Stimulated activated naive CD8-positive, alpha-beta T cell treated with anti-CD3 and anti-CD28 coated beads, Interleukin-15, amount 100 ng/mL, for 72 hours (primary cell): ENCODE measurements at regions not wholly inside any gene's neighbourhood (a gene's known extent, or its start where the extent isn't known, plus 50 kb on each side); places are given as distances from the start of the nearest gene placed in this dataset.
A peak's percentile ranks its signal among the peaks of the same experiment; 100 is the strongest.

ENCODE experiments used
- ATAC-seq: fragments of 150-1000 bp; cut with Tn5 transposase; 2 replicates; pipeline ENCODE4 v1.10.0; 2021; ENCODE audit warnings: mild to moderate bottlenecking, moderate library complexity
- DNase-seq, 2 donors: peaks; one replicate each; pipeline ENCODE4 v3.0.0; 2021 to 2022
- H3K27ac Mint-ChIP-seq, 2 donors: one replicate each; pipeline ENCODE4 v1.8.0; 2022; ENCODE audit warnings: mild to moderate bottlenecking in 2 of 2, mixed read lengths in 2 of 2, moderate library complexity in 2 of 2
- H3K27me3 Mint-ChIP-seq: one replicate; pipeline ENCODE4 v1.8.0; 2022; ENCODE audit warnings: mixed read lengths
- H3K4me1 Mint-ChIP-seq: one replicate; pipeline ENCODE4 v1.8.0; 2022; ENCODE audit warnings: mild to moderate bottlenecking, mixed read lengths
- H3K4me3 Mint-ChIP-seq, 2 donors: one replicate each; pipeline ENCODE4 v1.8.0; 2022; ENCODE audit warnings: mild to moderate bottlenecking in 2 of 2, mixed read lengths in 2 of 2, moderate library complexity in 1 of 2
- H3K9me3 Mint-ChIP-seq, 2 donors: one replicate each; pipeline ENCODE4 v1.8.0; 2022; ENCODE audit warnings: mixed read lengths in 2 of 2

DNA sequence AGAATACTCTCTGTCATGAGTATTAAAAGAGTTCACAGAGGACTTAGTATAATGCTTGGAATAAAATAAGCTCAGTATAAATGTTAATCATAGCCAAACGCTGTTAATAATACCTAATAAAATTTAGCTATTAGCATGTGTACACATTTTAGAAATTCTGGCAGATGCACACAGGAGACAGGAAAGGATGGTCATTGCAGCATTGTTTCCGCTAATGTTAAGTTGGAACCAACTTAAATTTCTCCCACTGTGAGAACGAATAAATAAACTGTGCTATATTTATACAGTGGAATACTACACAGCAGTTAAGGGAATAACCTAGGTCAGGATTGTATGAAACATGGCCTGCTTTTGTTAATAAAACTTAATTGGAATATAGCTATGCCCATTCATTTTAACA, 370.4 kb upstream of the TGFBR2 start:
- Mint-ChIP-seq H3K27me3 (no peaks in the 10 kb centered on the region), H3K9me3 (peaks cover 0 to 18% of the 10 kb centered on the region in 2 donors), H3K27ac (no peak overlapping the region), H3K4me1 (no peaks in the 10 kb centered on the region), H3K4me3 (no peak overlapping the region)
- ATAC-seq (no peak), DNase-seq (no peak)

DNA sequence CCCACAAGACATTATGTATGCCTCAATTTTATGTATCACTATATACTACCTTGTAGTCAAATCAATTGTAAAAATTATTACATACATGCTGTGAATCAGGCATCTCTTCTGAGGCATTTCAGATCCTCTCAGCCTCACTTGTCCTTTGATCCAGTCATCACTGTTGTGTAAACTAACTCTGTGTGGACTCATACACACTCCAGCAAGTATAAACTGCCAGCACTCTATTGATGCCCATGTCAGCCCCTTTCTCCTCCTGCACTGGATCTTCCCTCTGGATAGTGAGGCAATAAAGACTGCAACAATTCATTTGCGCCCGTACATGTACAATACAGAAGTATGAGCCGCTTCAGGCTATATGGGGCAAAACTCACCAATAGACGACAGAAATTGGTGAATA, 364.7 kb upstream of the TGFBR2 start:
- Mint-ChIP-seq H3K4me3 (no peak overlapping the region), H3K27me3 (no peaks in the 10 kb centered on the region)
- no peak for ATAC-seq

DNA sequence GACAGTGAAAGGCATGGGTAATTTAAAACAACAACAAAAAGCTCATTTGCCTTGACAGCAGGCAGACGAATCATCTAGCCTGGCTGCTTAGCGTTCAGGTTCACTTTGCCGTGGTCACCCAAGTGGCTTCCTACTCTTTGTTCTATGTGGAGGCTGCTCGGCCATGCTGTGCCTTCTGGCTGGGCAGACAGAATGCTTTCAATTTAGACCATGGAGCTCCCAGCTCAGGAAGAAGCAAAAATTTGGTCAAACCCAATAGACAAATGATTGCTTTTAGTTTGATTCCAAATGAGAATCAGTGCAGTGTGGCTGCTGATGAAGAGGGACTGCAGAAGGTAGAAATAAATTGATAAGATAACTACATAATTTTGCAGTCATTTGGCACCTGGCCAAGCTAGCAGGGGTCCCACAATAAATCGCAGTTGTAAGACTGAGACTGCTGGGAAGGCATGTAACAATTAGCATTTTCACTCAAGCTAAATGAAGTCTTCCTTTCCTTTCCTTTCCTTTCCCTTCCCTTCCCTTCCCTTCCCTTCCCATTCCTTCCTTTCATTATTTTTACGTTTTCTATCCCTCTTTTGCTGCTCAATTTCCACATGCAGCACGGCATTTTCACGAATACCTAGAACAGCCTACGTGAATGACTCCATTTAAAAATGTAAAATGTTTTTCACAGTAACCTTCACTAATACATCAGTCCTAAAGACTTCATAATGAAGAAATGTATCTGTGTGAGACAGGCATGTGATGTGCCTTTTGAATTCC, 360.4 kb upstream of the TGFBR2 start:
- DNase-seq (no peak), ATAC-seq (no peak)
- Mint-ChIP-seq H3K4me3 (no peak overlapping the region), H3K27ac (no peak overlapping the region), H3K27me3 (no peaks in the 10 kb centered on the region), H3K4me1 (peaks cover 8% of the 10 kb centered on the region), H3K9me3 (no peaks in the 10 kb centered on the region)

More for the DNA sequence above, 364.7 kb upstream of the TGFBR2 start:
- DNase-seq = no peak
- Mint-ChIP-seq H3K9me3 (peaks cover 0 to 18% of the 10 kb centered on the region in 2 donors), H3K27ac (peak overlapping the region in 1 of 2 donors; percentile 31), H3K4me1 (no peaks in the 10 kb centered on the region)

DNA sequence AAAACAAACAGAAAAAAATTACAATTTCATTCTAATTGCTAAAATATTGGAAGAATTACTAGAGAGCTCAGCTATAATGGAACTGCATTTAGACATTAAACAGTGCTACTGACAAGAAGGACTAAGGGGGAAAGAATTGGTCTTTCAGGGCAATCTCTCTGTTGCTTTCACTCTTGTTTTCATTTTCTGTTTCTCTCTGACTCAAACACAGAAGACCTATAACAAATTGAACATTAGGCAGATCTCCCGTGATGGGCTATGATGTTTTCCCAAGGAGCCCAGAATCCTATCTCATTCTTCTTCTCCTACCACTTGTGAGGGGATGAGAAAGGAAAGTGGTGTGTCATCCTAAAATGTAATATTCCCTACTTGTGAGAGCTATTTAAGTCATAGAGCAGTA, 358.0 kb upstream of the TGFBR2 start:
- Mint-ChIP-seq H3K27me3 (no peaks in the 10 kb centered on the region), H3K9me3 (peaks cover 0 to 6% of the 10 kb centered on the region in 2 donors), H3K27ac (peak overlapping the region in 1 of 2 donors; percentile 2), H3K4me3 (peak overlapping the region in 1 of 2 donors; percentile 4), H3K4me1 (peaks cover 8% of the 10 kb centered on the region)
- ATAC-seq (peak; percentile 78), DNase-seq (no peak)

DNA sequence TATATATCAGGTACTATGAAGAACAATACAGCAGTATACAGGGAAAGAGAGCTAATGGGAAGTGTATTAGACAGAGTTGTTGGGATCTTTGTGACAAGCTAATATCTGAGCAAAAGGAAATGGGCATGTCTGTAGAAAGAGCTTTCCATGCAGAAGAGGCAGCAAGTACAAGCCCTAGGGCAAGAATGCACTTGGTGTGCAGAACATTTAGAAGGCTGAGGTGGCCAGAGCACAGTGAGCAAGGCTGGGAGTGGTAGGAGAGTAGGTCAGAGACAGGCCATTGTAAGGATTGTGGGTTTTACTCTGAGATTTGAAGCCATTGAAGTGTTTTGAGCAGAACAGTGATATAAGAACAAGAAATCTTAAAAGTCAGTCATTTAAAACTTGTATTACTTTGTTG, 353.9 kb upstream of the TGFBR2 start:
- Mint-ChIP-seq H3K9me3 (peaks cover 0 to 15% of the 10 kb centered on the region in 2 donors), H3K27me3 (no peaks in the 10 kb centered on the region)
- ATAC-seq = no peak

DNA sequence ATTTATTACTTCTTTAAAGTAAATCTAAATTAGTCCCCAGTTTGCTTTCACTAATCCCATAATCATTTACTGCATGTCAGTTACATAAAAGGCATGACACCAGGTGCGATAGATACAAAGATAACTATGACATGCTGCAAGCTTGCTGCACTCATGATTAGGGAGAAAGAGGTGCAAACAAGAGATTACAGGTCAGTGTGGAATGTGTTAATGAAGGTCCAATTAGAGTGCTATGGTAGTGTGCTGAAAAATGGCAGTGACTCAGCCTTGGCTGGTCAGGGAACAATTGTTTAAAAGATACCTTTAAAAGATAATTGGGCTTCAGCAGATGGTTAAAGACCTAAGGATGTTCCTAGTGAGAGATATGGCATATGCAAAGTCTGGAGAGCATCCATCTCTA, 352.6 kb upstream of the TGFBR2 start:
- ATAC-seq (no peak), DNase-seq (no peak)
- Mint-ChIP-seq H3K27ac (no peak overlapping the region), H3K9me3 (peaks cover 0 to 15% of the 10 kb centered on the region in 2 donors), H3K4me1 (no peaks in the 10 kb centered on the region), H3K27me3 (no peaks in the 10 kb centered on the region), H3K4me3 (no peak overlapping the region)

More for the DNA sequence above, 353.9 kb upstream of the TGFBR2 start:
- H3K27ac Mint-ChIP-seq = peak overlapping the region in 1 of 2 donors; percentile 14
- peaks cover 8% of the 10 kb centered on the region for H3K4me1 Mint-ChIP-seq
- no peak overlapping the region for H3K4me3 Mint-ChIP-seq
- no peak for DNase-seq

DNA sequence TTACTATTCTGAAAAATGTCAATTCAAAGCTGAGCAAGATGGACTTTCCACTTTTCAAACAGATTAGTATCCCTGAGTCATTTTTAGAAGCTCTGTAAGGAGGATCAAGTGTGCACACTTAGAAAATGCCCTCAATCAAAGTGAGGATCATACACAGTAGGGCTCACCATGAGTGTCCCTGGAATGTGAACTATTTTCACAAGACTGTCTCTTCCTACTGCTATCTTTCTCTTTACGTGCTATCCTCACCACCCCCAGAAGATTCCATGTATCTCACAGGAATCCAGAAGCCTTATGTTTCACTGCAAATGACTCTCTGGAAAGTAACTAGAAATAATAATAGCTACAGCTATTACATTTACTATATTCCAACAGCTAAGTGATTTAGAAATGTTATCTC, 349.9 kb upstream of the TGFBR2 start:
- no peaks in the 10 kb centered on the region for H3K4me1 Mint-ChIP-seq
- no peaks in the 10 kb centered on the region for H3K27me3 Mint-ChIP-seq
- H3K27ac Mint-ChIP-seq = no peak overlapping the region
- no peak for ATAC-seq
- peaks cover 0 to 15% of the 10 kb centered on the region in 2 donors for H3K9me3 Mint-ChIP-seq
- H3K4me3 Mint-ChIP-seq = no peak overlapping the region
- no peak for DNase-seq

DNA sequence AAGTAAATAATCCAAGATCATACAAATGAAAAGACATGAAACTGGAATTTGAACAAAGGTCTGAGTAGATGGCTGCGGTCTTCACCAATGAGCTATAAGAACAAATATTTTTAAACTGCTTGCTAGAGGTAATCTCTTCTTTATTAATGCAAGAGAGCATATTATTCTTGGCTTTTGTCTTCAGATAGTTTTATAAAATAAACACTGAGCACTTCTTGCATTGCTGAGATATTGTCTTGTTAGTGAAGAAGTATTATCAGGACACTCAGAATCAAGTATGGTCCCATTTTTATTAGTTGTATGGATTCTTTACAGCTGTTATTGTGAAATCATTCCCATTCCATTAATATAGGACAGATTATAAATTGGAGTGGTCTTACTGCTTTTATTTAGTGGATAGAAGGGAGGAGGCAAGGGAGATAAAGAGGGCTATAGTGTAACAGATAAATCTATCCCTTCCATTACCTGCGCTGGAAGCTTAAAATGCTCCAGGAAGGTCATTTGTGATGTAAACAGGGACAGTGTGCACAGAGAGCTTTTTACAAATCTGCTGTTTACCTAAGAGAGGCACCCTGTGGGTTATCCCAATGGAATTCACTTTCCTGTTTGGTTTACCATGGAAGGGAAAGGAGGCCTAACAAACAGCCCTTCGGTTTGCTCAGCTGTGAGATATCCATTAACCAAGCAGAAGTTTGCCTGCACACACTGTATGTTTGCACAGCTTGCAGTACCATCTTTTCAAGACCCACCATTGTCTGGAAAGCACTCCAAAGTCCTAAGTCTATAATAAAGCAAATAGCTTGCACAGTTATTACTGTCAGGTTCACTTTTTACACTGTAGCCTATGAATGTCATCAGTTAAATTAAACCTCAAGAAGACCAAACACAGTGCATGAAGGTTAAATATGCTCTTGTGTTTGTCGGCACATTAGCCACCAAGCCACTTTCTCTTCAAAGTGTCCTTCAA, 347.7 kb upstream of the TGFBR2 start:
- Mint-ChIP-seq H3K27ac (no peak overlapping the region), H3K9me3 (peaks cover 1 to 10% of the 10 kb centered on the region in 2 donors), H3K4me3 (no peak overlapping the region), H3K4me1 (peaks cover 14% of the 10 kb centered on the region), H3K27me3 (no peaks in the 10 kb centered on the region)
- DNase-seq (no peak), ATAC-seq (no peak)

DNA sequence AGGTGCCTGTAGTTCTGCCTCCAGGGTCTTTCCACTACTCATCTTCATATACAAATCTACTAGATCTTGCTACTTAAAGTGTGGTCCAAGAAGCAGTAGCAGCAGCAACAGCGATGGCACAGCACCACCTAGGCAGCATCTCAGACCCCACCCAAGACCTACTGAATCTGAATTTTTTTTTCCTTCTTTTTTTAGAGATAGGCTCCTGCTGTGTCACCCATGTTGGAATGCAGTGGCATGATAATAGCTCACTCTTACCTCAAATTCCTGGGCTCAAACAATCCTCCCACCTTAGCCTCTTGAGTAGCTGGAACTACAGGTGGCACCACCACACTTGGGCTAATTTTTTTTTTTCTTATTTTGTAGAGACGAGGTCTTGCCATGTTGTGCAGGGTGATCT, 346.7 kb upstream of the TGFBR2 start:
- ATAC-seq (no peak), DNase-seq (no peak)
- Mint-ChIP-seq H3K4me1 (peaks cover 22% of the 10 kb centered on the region), H3K27me3 (no peaks in the 10 kb centered on the region), H3K9me3 (peaks cover 11 to 15% of the 10 kb centered on the region in 2 donors), H3K27ac (no peak overlapping the region), H3K4me3 (no peak overlapping the region)

DNA sequence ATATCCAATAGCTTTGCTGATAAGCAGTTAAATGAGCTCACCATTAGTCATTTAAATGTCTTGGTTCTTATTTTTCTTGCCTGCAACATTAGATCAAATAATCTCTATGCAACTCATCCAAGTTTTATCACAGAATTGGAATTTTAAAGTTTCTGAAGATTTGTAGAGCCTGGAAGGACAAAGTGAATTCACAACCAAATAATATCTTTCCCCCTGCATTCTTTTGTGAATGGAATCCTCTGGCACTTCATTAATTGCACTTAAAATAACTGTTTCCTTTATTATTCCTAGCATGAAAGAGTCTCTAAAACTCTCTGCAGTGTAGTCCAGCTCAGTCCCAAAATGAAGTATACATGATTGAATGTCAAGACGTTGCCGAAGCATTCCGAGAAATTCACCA, 345.6 kb upstream of the TGFBR2 start:
- H3K27ac Mint-ChIP-seq = no peak overlapping the region
- no peaks in the 10 kb centered on the region for H3K27me3 Mint-ChIP-seq
- ATAC-seq (no peak), DNase-seq (no peak)
- H3K4me3 Mint-ChIP-seq = no peak overlapping the region
- peaks cover 22% of the 10 kb centered on the region for H3K4me1 Mint-ChIP-seq
- peaks cover 15 to 22% of the 10 kb centered on the region in 2 donors for H3K9me3 Mint-ChIP-seq

DNA sequence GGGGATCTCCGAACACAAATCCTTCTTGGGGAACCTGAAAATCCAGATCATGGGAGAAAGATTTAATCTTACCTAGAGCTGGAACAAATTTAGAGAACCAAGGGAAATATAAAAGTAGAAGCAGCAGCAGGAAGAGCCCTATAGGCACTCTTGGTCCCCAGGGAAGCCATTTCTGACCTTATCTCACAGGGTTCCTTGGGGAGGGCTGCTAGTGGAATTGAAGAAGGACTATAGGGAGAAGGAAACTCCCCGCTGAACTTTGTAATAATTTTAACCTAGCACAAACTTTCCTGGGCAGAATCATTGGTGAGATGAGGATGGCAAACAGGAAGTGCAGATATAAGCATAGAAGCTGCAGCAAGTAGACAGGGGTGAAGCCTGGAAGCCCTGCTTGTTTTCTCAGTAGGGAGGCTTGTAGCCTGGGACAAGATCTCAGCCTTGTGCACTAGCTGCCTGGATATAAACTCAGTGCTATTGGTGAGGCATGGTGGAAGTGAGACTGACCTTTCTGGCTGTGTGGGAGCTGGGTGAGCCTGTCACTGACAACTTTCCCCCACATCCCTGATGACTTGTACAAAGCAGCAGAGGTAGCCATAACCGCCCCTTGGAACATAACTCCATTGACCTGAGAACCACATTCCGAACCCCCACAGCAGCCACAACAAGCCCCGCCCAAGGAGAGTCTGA, 343.0 kb upstream of the TGFBR2 start:
- Mint-ChIP-seq H3K27ac (peak overlapping the region; percentile 71 to 90), H3K4me1 (peaks cover 22% of the 10 kb centered on the region), H3K9me3 (peaks cover 15 to 24% of the 10 kb centered on the region in 2 donors), H3K4me3 (peak overlapping the region in 1 of 2 donors; percentile 14), H3K27me3 (no peaks in the 10 kb centered on the region)
- ATAC-seq = peak; percentile 35
- no peak for DNase-seq

DNA sequence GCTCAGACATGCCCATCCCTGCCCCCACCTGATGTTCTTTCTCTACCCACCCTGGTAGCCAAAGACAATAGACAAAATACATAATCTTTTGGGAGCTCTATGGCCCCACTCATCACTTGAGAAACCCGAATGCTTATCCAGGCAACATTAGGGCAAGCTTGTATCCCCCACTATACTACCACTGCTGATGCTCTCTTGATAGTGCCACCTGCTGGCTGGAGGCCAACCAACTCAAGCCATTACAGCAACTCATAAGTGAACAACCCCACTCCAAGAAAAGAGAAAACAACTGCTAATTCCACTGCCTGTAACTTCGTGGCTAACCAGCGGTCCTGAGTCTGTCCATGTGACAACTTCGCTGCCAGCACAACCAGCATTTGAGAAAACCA, 342.5 kb upstream of the TGFBR2 start:
- Mint-ChIP-seq H3K27ac (peak overlapping the region; percentile 49 to 90), H3K27me3 (no peaks in the 10 kb centered on the region), H3K4me3 (peak overlapping the region in 1 of 2 donors; percentile 14), H3K4me1 (peaks cover 22% of the 10 kb centered on the region), H3K9me3 (peaks cover 15 to 24% of the 10 kb centered on the region in 2 donors)
- ATAC-seq = no peak
- DNase-seq = peak in 1 of 2 donors; percentile 9

DNA sequence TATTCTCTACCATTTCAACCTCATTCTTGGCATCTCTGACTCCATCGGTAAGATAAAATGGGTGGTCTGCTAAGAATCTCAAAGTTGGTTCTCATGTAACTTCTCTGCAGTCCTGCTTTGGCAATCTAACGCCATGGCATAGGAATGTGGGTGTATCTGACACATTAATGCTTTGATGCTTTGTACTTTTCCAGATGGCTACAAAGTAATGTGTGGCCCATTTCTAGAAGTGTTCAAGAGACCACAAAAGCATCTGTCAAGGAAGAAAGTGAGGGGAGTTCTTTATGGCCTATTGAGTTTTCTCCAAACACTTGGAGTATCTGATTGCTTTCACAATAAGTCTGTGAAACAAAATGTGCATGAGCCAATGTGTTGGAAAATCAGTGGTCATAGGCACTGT, 339.9 kb upstream of the TGFBR2 start:
- DNase-seq (no peak), ATAC-seq (no peak)
- Mint-ChIP-seq H3K9me3 (peaks cover 15 to 24% of the 10 kb centered on the region in 2 donors), H3K4me3 (no peak overlapping the region), H3K27me3 (no peaks in the 10 kb centered on the region), H3K27ac (no peak overlapping the region), H3K4me1 (peaks cover 22% of the 10 kb centered on the region)

DNA sequence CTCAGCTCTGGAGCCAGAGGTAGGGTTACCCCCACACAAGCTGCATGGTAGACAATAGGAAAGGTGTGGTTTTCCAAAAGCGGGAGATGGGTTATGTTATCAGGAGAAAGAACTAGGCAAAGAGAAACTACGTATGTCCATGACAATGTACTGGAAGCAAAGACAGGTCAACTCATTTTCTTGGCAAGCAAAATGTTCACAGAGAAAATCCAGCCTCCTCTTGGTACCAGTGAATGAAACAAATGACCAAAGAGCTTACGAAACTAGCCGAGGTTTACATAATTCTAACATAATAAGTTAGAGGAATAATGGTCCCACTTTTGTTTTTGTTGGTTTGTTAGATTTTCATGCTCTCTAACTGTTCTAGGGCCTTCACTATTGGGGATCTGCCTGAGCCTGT, 338.1 kb upstream of the TGFBR2 start:
- H3K4me1 Mint-ChIP-seq = peaks cover 12% of the 10 kb centered on the region
- H3K4me3 Mint-ChIP-seq = no peak overlapping the region
- ATAC-seq (no peak), DNase-seq (no peak)
- peaks cover 15 to 24% of the 10 kb centered on the region in 2 donors for H3K9me3 Mint-ChIP-seq
- H3K27ac Mint-ChIP-seq = no peak overlapping the region
- no peaks in the 10 kb centered on the region for H3K27me3 Mint-ChIP-seq

DNA sequence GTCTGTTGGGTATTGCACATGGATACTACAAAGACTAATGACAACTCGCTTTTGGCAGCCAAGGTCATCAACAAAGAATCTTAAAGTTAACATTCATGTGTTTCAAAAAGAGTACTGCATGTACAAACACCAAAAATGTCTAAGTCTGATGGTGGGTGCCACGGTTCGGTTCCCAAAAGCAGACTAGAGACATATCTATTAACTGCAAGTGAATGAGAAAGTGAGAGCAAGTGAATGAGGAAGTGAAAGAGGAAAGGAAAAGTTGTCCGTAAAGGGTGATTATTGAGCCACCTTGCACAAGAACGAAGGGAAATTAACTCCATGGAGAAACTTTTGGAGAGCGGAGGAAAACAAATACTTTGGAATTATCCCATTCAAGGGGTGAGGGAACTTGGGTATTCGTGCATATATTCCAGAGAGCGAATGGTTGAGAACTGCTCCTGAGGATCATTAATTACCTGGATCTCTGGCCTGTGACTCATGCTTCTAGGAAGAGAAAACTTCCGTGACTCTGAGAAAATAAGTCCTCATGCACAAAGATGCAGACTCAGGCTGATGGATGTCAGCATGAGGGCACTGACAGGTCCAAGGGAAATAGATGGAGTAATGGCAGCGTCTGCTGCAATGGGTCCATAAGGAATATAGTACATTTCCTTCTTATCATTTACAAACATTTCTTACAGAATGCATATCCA, 336.5 kb upstream of the TGFBR2 start:
- no peak for DNase-seq
- Mint-ChIP-seq H3K9me3 (peaks cover 6 to 10% of the 10 kb centered on the region in 2 donors), H3K4me1 (no peaks in the 10 kb centered on the region), H3K4me3 (no peak overlapping the region), H3K27ac (no peak overlapping the region), H3K27me3 (no peaks in the 10 kb centered on the region)
- ATAC-seq = no peak
